ENCODE measurements at regions not wholly inside any gene's neighbourhood (a gene's known extent, or its start where the extent isn't known, plus 50 kb on each side); places are given as distances from the start of the nearest gene placed in this dataset.

- ChIA-PET CTCF (interaction anchor here (1.2 kb wide), 1 partner anchor 8 kb away, joined by 3 read pairs; no protein-coding TSS in a partner anchor), POLR2A (interaction anchor here (0.5 kb wide), 1 partner anchor 107 kb away, joined by 3 read pairs; no protein-coding TSS in a partner anchor)
- Histone ChIP-seq H3K36me3 (ENCODE audit: control insufficient read depth in 2 of 2, insufficient read depth in 1 of 2, low read length in 2 of 2) (no peaks in the 10 kb centered on the region), H3K4me1 (ENCODE audit: control insufficient read depth, insufficient read depth, low read length) (peaks cover 8% of the 10 kb centered on the region; the same call in 1 of the 2 replicates), H3K4me3 (ENCODE audit: low read depth, low read length) (no peak overlapping the region), H3K27ac (ENCODE audit: extremely low read depth, low read depth, low read length) (no peak overlapping the region), H3K9me3 (ENCODE audit: control insufficient read depth, insufficient read depth, low read depth, low read length) (no peaks in the 10 kb centered on the region)
- no peak for TF ChIP-seq KLF8 (tag by site-specific recombination; IDR thresholded peaks at IDR 0.05)
- TF ChIP-seq, protein P1, sequence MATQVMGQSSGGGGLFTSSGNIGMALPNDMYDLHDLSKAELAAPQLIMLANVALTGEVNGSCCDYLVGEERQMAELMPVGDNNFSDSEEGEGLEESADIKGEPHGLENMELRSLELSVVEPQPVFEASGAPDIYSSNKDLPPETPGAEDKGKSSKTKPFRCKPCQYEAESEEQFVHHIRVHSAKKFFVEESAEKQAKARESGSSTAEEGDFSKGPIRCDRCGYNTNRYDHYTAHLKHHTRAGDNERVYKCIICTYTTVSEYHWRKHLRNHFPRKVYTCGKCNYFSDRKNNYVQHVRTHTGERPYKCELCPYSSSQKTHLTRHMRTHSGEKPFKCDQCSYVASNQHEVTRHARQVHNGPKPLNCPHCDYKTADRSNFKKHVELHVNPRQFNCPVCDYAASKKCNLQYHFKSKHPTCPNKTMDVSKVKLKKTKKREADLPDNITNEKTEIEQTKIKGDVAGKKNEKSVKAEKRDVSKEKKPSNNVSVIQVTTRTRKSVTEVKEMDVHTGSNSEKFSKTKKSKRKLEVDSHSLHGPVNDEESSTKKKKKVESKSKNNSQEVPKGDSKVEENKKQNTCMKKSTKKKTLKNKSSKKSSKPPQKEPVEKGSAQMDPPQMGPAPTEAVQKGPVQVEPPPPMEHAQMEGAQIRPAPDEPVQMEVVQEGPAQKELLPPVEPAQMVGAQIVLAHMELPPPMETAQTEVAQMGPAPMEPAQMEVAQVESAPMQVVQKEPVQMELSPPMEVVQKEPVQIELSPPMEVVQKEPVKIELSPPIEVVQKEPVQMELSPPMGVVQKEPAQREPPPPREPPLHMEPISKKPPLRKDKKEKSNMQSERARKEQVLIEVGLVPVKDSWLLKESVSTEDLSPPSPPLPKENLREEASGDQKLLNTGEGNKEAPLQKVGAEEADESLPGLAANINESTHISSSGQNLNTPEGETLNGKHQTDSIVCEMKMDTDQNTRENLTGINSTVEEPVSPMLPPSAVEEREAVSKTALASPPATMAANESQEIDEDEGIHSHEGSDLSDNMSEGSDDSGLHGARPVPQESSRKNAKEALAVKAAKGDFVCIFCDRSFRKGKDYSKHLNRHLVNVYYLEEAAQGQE (tag by site-specific recombination; IDR thresholded peaks at IDR 0.05) = no peak
- TF ChIP-seq ZNF585B (tag by site-specific recombination; IDR thresholded peaks at IDR 0.05) = no peak
- TF ChIP-seq ATF2 (tag by site-specific recombination; IDR thresholded peaks at IDR 0.05; ENCODE audit: low read depth) = no peak
- TF ChIP-seq ZNF26 (tag by site-specific recombination; IDR thresholded peaks at IDR 0.05) = no peak
- TF ChIP-seq ELK4 (IDR thresholded peaks at IDR 0.05; ENCODE audit: borderline replicate concordance, low read depth, low read length) = no peak
- TF ChIP-seq SALL2 (tag by site-specific recombination; IDR thresholded peaks at IDR 0.05; ENCODE audit: borderline replicate concordance) = no peak
- TF ChIP-seq SP2 (tag by site-specific recombination; IDR thresholded peaks at IDR 0.05) = no peak
- TF ChIP-seq ZNF214 (tag by site-specific recombination; IDR thresholded peaks at IDR 0.05; ENCODE audit: borderline replicate concordance) = no peak
These were observed 112.5 kb upstream of the TBX18 start for GRCh38 chr6:84876723-84877514.

DNA sequence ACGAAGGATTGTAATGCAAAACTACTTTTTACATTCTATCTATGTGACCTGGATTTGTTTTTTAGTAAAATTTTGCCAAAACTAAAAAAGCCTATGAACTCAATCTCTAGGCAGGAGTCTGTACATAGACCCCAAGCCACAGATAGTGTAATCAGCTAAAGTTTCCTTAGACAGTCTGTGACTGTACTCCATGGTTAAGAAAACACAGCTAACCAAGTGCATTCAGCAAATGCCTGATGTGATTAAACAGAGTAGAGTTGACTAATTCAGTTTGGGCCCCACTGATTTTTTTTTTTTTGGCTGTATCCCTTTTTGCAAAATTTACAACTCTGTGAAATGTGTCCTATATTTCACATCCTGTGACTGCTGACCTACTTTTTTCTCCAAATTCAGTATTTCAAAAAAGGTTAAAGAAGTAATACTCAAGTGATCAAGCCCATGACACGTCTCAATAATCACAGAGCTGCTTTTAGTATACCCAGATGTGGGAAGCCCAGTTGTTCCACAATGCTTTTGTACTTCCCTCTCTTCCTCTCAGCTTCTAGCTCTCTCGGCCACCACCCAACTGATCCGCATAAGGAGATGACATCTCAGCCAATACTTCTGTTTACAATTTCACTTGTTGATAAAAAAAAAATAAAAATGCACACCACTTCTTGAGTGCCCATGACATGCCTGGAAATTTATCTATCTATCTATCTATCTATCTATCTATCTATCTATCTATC, 108.8 kb upstream of the TBX18 start:
- Histone ChIP-seq H3K27ac (ENCODE audit: extremely low read depth, low read depth, low read length) (no peak overlapping the region), H3K36me3 (ENCODE audit: control insufficient read depth in 2 of 2, insufficient read depth in 1 of 2, low read length in 2 of 2) (no peaks in the 10 kb centered on the region), H3K9me3 (ENCODE audit: control insufficient read depth, insufficient read depth, low read depth, low read length) (no peaks in the 10 kb centered on the region), H3K4me3 (ENCODE audit: low read depth, low read length) (no peak overlapping the region), H3K4me1 (ENCODE audit: control insufficient read depth, insufficient read depth, low read length) (peaks cover 6% of the 10 kb centered on the region; the same call in 1 of the 2 replicates)
- CTCF ChIA-PET = interaction anchor here (0.7 to 1.0 kb wide), 2 partner anchors 9 to 188 kb away, joined by 3 to 4 read pairs; no protein-coding TSS in a partner anchor
- POLR2A ChIA-PET = no interaction called here
- TF ChIP-seq MYNN (tag by site-specific recombination; IDR thresholded peaks at IDR 0.05; ENCODE audit: borderline replicate concordance) = no peak
- no peak for TF ChIP-seq ZNF645 (tag by site-specific recombination; IDR thresholded peaks at IDR 0.05)
